SK-N-MC (cell line): ENCODE measurements at regions not wholly inside any gene's neighbourhood (a gene's known extent, or its start where the extent isn't known, plus 50 kb on each side); places are given as distances from the start of the nearest gene placed in this dataset.

Source experiments
- EZH2 ChIP-seq: fragments of 200-600 bp; sonication (generic); IDR thresholded peaks from one replicate; pipeline ENCODE4 v1.6.1; 2017; ENCODE audit warnings: antibody characterized with exemption
- FOXP2 ChIP-seq: optimal IDR thresholded peaks from 2 replicates; pipeline ENCODE3; 2011; ENCODE audit warnings: mild to moderate bottlenecking, moderate library complexity; ENCODE audit not compliant: insufficient read depth; ENCODE audit errors: extremely low read length, control extremely low read depth

- TF ChIP-seq FOXP2, result no peak
- no peak for TF ChIP-seq EZH2
These were observed 51.8 kb upstream of the ZBTB43 start for GRCh38 chr9:126752881-126753670.
